ENCODE measurements at regions not wholly inside any gene's neighbourhood (a gene's known extent, or its start where the extent isn't known, plus 50 kb on each side); places are given as distances from the start of the nearest gene placed in this dataset.

- Histone ChIP-seq H3K27me3 (replicated peaks in 1 of 7) (no peaks in the 10 kb centered on the region), H3K36me3 (no peaks in the 10 kb centered on the region), H3K9me3 (no peaks in the 10 kb centered on the region), H3K4me3 (no peak overlapping the region), H3K4me1 (no peaks in the 10 kb centered on the region), H3K27ac (no peak overlapping the region)
- 78 to 92% (median 82%) methylated on average over 3 of the region's 3 CpGs for WGBS, 5 donors
- intact Hi-C loops (cut with DNase I; ENCODE audit: low total_unique reads), result no loop called here
- no peak for DNase-seq
- TF ChIP-seq POLR2AphosphoS5 (IDR thresholded peaks at IDR 0.05) (no peak), CTCF (IDR thresholded peaks at IDR 0.05 in 8 of 11, conservative IDR thresholded peaks at IDR 0.05 in 3 of 11) (no peak), POLR2A (IDR thresholded peaks at IDR 0.05) (no peak)
Observed at GRCh38 chr4:155478336-155478835, 101.6 kb upstream of the MAP9 start.

- TF ChIP-seq POLR2AphosphoS5 (IDR thresholded peaks at IDR 0.05) (no peak), POLR2A (IDR thresholded peaks at IDR 0.05) (no peak), CTCF (IDR thresholded peaks at IDR 0.05 in 8 of 11, conservative IDR thresholded peaks at IDR 0.05 in 3 of 11) (no peak)
- no peaks in the 10 kb centered on the region for H3K27me3 ChIP-seq (replicated peaks in 1 of 7)
- WGBS, 5 donors, result 68 to 92% (median 80%) methylated on average over 5 of the region's 5 CpGs
- H3K36me3 ChIP-seq, result no peaks in the 10 kb centered on the region
- H3K4me1 ChIP-seq, result no peaks in the 10 kb centered on the region
- intact Hi-C loops (cut with DNase I; ENCODE audit: low total_unique reads), result no loop called here
- no peaks in the 10 kb centered on the region for H3K9me3 ChIP-seq
- DNase-seq, result no peak
- H3K4me3 ChIP-seq, result no peak overlapping the region
- H3K27ac ChIP-seq, result no peak overlapping the region
Observed at GRCh38 chr4:155474758-155475157, 98.0 kb upstream of the MAP9 start.

- Histone ChIP-seq H3K9me3 (no peaks in the 10 kb centered on the region), H3K27me3 (replicated peaks in 1 of 7) (no peaks in the 10 kb centered on the region), H3K4me3 (no peak overlapping the region), H3K27ac (no peak overlapping the region), H3K4me1 (no peaks in the 10 kb centered on the region), H3K36me3 (no peaks in the 10 kb centered on the region)
- TF ChIP-seq CTCF (IDR thresholded peaks at IDR 0.05 in 8 of 11, conservative IDR thresholded peaks at IDR 0.05 in 3 of 11), result no peak
- TF ChIP-seq POLR2A (IDR thresholded peaks at IDR 0.05), result no peak
- no peak for TF ChIP-seq POLR2AphosphoS5 (IDR thresholded peaks at IDR 0.05)
- WGBS, 5 donors, result 55 to 66% (median 56%) methylated on average over 3 of the region's 3 CpGs
- no peak for DNase-seq
- intact Hi-C loops (cut with DNase I; ENCODE audit: low total_unique reads), result no loop called here
Observed at GRCh38 chr4:155473420-155474095, 96.8 kb upstream of the MAP9 start.

- Histone ChIP-seq H3K9me3 (no peaks in the 10 kb centered on the region), H3K27ac (no peak overlapping the region), H3K4me3 (no peak overlapping the region), H3K4me1 (no peaks in the 10 kb centered on the region), H3K27me3 (replicated peaks in 1 of 7) (no peaks in the 10 kb centered on the region), H3K36me3 (no peaks in the 10 kb centered on the region)
- no peak for TF ChIP-seq POLR2AphosphoS5 (IDR thresholded peaks at IDR 0.05)
- TF ChIP-seq POLR2A (IDR thresholded peaks at IDR 0.05), result no peak
- no peak for TF ChIP-seq CTCF (IDR thresholded peaks at IDR 0.05 in 8 of 11, conservative IDR thresholded peaks at IDR 0.05 in 3 of 11)
- intact Hi-C loops (cut with DNase I; ENCODE audit: low total_unique reads), result no loop called here
- 88 to 96% (median 91%) methylated on average over 1 of the region's 1 CpG for WGBS, 5 donors
- no peak for DNase-seq
Observed at GRCh38 chr4:155468282-155468681, 91.5 kb upstream of the MAP9 start.

Data from spleen (tissue), 11 donors.